Fibroblast of skin of left quadriceps (primary cell): ENCODE measurements at regions not wholly inside any gene's neighbourhood (a gene's known extent, or its start where the extent isn't known, plus 50 kb on each side); places are given as distances from the start of the nearest gene placed in this dataset.

Experiments
- DNase-seq, 2 experiments: peaks; one replicate each; pipeline ENCODE4 v3.0.0-alpha.2; 2013; ENCODE audit warnings: low read depth in 2 of 2

GRCh38 chr9:119649205-119649604 is 280.0 kb upstream of the BRINP1 start:
- DNase-seq, result no peak

GRCh38 chr9:119639287-119639955 is 270.2 kb upstream of the BRINP1 start:
- DNase-seq, result no peak

- DNase-seq, result no peak
Observed at GRCh38 chr9:119634006-119634405, 264.8 kb upstream of the BRINP1 start.

GRCh38 chr9:119611565-119611964 is 242.3 kb upstream of the BRINP1 start:
- DNase-seq, result no peak

GRCh38 chr9:119609277-119609971 is 240.2 kb upstream of the BRINP1 start:
- no peak for DNase-seq

GRCh38 chr9:119601632-119602031 is 232.4 kb upstream of the BRINP1 start:
- no peak for DNase-seq

- DNase-seq, result no peak
Observed at GRCh38 chr9:119597499-119597898, 228.3 kb upstream of the BRINP1 start.

GRCh38 chr9:119596703-119597102 is 227.5 kb upstream of the BRINP1 start:
- DNase-seq, result no peak

GRCh38 chr9:119588874-119589744 is 219.9 kb upstream of the BRINP1 start:
- DNase-seq, result no peak

GRCh38 chr9:119577881-119578280 is 208.6 kb upstream of the BRINP1 start:
- no peak for DNase-seq

- DNase-seq, result no peak
Observed at GRCh38 chr9:119559986-119560385, 190.8 kb upstream of the BRINP1 start.

GRCh38 chr9:119559056-119559455 is 189.8 kb upstream of the BRINP1 start:
- no peak for DNase-seq

GRCh38 chr9:119556129-119556875 is 187.1 kb upstream of the BRINP1 start:
- peak; percentile 27 to 34 for DNase-seq

GRCh38 chr9:119544492-119544891 is 175.3 kb upstream of the BRINP1 start:
- no peak for DNase-seq

- no peak for DNase-seq
Observed at GRCh38 chr9:119537138-119537537, 167.9 kb upstream of the BRINP1 start.

- no peak for DNase-seq
Observed at GRCh38 chr9:119533504-119533903, 164.3 kb upstream of the BRINP1 start.

- DNase-seq, result no peak
Observed at GRCh38 chr9:119526698-119527097, 157.5 kb upstream of the BRINP1 start.

GRCh38 chr9:119523508-119523907 is 154.3 kb upstream of the BRINP1 start:
- DNase-seq, result no peak

GRCh38 chr9:119522381-119522780 is 153.1 kb upstream of the BRINP1 start:
- no peak for DNase-seq

GRCh38 chr9:119509291-119509905 is 140.2 kb upstream of the BRINP1 start:
- DNase-seq, result no peak

- DNase-seq, result no peak
Observed at GRCh38 chr9:119501374-119501773, 132.1 kb upstream of the BRINP1 start.
